GM19324 (cell line): ENCODE measurements at regions not wholly inside any gene's neighbourhood (a gene's known extent, or its start where the extent isn't known, plus 50 kb on each side); places are given as distances from the start of the nearest gene placed in this dataset.

ENCODE experiments used
- ATAC-seq: cut with Tn5 transposase; IDR thresholded peaks from one replicate; pipeline ENCODE4 v1.9.1; 2021; ENCODE audit warnings: mild to moderate bottlenecking, moderate library complexity; ENCODE audit not compliant: unreplicated experiment, low FRiP score

GRCh38 chr21:38879912-38880576, 74.3 kb downstream of the ETS2 start:
- ATAC-seq: no peak

DNA sequence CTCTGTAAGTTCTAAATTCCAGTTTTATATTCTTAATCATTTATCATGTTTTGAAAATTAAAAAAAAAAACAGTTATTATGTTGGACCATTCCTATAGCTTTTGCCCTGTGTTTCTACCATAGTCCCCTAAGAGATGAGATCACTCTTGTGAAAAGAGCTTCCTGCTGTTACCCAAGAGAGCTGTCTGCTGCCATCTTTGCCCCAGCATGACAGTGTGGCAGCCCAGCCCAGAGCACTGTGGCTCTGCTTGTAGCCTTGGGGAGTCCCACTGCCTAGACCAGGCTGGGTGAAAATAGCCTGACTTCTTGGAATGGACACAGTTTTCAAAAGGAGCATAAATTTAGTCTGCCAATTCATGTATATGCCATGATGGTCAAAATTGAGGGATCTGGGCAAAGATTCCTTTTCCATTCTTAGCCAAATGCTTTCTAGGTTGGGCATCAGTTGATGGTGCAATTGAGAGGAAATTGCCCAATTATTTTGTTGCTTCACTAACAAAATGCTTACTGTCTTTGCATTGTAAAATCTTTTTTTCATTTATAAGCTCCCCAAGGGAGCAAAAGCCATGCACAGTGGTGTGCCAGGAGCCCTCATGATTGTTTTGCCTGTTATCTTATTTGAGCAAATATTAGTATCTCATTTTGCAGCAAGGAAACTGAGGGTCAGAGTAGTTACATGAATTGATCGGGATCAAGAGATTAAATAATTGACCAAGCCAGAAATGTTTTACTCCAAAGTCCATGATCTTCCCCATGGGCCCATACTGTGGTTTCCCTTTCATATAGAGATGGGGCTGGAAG, 72.8 kb downstream of the ETS2 start:
- no peak for ATAC-seq

DNA sequence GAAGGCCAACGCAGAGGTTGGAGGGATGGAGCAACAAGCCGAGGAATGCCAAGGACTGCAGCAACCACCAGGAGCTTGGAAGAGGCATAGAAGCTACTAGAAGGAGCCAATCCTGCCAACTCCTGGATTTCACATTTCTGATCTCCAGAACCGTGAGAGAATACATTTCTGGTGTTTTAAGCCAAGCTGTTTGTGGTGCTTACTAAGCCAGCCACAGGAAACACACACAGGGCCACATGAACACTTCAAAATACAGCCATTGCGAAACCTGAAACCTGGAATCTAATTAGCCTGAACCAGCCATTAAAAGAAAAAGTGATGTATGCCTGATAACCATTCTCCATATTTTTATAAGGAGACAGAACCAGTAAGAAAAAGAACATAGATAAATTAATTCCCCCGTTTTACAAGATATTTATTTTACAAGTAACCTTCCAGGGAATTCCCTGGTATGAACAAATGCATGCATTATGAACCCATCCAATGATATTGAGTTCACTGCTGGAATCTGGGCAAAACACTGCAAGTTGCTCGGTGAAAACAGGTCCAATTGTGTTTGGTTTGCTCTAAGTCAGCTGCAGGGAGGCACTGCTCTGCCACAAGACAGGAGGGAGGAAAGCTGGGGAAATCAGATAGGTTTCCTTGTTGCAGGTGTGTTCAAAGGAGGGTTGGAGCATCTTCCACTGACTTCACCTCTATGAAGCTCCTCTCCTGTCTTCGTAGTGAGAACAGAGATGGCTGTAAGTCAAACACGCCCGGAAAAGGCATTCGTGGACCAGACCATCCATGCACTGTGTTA, 70.2 kb downstream of the ETS2 start:
- no peak for ATAC-seq
